Activated CD4-positive, alpha-beta memory T cell treated with anti-CD3 and anti-CD28 coated beads for 36 hours (primary cell): ENCODE measurements at regions not wholly inside any gene's neighbourhood (a gene's known extent, or its start where the extent isn't known, plus 50 kb on each side); places are given as distances from the start of the nearest gene placed in this dataset.
"Not testable (repeated sequence)": the region's sequence is repeated elsewhere in the genome, so short reads cannot be mapped to it uniquely, and the experiment has no call there.

Source experiments
- CTCF ChIA-PET: fragments of 350-600 bp; sonication (Branson Sonifier 250); formaldehyde crosslinking; loops from one replicate; lab custom pipeline; 2021; ENCODE audit warnings: antibody characterized with exemption, inconsistent platforms; lab: Charles Lee
- POLR2A ChIA-PET: fragments of 350-600 bp; sonication (Branson Sonifier 250); formaldehyde crosslinking; loops from one replicate; lab custom pipeline; 2021; ENCODE audit warnings: antibody characterized with exemption; lab: Charles Lee
- DNase-seq: peaks from one replicate; pipeline ENCODE4 v3.0.0-alpha.2; 2020
- H3K27ac Mint-ChIP-seq: one replicate; pipeline ENCODE4 v1.8.0; 2021; ENCODE audit warnings: mixed read lengths
- H3K27me3 Mint-ChIP-seq: one replicate; pipeline ENCODE4 v1.8.0; 2021; ENCODE audit warnings: mixed read lengths
- H3K36me3 Mint-ChIP-seq: one replicate; pipeline ENCODE4 v1.8.0; 2021; ENCODE audit warnings: mixed read lengths
- H3K4me1 Mint-ChIP-seq: one replicate; pipeline ENCODE4 v1.8.0; 2021; ENCODE audit warnings: low read depth, mixed read lengths
- H3K4me3 Mint-ChIP-seq: one replicate; pipeline ENCODE4 v1.8.0; 2021; ENCODE audit warnings: mild to moderate bottlenecking, mixed read lengths
- H3K9me3 Mint-ChIP-seq: one replicate; pipeline ENCODE4 v1.8.0; 2021; ENCODE audit warnings: mixed read lengths
- intact Hi-C: fragments of 100-400 bp; cut with micrococcal nuclease; formaldehyde crosslinking; loops from one replicate; pipeline ENCODE4 v1.15.1; 2023

DNA sequence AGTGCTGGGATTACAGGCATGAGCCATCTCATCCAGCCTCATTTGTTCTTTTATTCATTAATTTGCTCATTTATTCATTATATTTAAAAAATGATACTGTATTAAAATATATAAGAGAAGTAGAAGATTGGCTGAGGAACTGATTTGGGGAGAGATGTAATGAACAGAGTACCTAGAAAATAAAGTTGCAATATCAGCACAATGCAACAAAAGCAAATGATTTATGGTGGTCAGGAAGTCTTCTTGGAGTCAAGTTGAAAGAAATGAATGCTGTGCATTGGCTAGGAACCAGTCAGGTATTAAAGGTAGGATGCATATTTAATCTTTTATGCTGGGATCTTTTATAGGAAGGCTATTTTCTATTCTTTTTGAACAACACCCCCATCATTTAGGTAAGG, 152.2 kb downstream of the C3orf38 start:
- Mint-ChIP-seq H3K27ac (no peak overlapping the region), H3K27me3 (no peaks in the 10 kb centered on the region), H3K4me3 (no peak overlapping the region), H3K9me3 (no peaks in the 10 kb centered on the region), H3K4me1 (no peaks in the 10 kb centered on the region), H3K36me3 (no peaks in the 10 kb centered on the region)
- ChIA-PET CTCF (no interaction called here), POLR2A (no interaction called here)
- intact Hi-C loops = no loop called here
- no peak for DNase-seq

DNA sequence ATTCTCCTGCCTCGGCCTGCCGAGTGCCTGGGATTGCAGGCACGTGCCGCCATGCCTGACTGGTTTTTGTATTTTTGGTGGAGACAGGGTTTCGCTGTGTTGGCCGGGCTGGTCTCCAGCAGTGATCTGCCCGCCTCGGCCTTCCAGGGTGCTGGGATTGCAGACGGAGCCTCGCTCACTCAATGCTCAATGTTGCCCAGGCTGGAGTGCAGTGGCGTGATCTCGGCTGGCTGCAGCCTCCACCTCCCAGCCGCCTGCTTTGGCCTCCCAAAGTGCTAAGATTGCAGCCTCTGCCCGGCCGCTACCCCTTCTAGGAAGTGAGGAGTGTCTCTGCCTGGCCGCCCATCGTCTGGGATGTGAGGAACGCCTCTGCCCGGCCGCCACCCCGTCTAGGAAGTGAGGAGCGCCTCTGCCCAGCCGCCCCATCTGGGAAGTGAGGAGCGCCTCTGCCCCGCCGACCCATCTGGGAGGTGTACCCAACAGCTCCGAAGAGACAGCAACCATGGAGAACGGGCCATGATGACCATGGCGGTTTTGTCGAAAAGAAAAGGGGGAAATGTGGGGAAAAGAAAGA, 153.7 kb downstream of the C3orf38 start:
- H3K4me3 Mint-ChIP-seq, H3K27me3 Mint-ChIP-seq, POLR2A ChIA-PET, H3K27ac Mint-ChIP-seq, H3K4me1 Mint-ChIP-seq, H3K36me3 Mint-ChIP-seq, H3K9me3 Mint-ChIP-seq, intact Hi-C loops, DNase-seq, CTCF ChIA-PET: not testable (repeated sequence)

DNA sequence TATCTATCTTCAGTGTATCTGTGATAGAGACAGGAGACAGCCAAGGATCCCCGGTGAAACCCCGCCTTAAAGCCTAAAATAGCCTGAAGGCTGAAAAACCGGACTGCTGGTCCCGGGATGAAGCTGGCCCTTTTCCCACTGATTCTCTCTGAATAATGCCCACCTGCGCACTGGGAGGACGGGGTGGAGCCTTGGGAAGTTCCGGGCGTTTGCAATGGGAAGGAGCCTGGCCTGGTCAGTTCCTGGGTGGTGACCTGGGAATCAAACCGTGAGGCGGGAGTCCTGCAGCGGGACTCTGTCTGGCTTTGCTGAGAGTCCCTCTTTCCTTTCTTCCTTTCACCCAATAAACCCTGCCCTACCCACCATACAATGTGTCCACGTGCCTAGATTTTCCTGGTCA, 157.9 kb downstream of the C3orf38 start:
- no peak for DNase-seq

DNA sequence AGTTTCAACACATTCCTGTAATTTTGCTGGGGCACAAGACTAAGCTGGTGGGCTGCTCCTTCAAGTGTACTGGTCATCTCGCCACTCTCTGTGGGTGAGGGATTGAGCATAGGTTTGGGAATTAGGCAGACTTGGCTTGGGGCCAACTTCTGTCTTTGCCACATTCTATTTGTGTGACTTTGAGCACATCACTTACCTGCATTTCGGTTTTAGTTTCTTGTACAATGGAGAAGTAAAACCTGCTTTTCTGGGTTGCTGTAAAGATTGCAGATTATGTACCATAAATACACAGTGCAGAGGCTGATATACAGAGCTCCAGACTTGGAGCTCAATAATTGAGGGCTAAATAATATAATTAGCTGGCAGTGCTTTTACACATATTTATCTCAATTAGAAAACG, 162.1 kb downstream of the C3orf38 start:
- H3K4me1 Mint-ChIP-seq = no peaks in the 10 kb centered on the region
- no peak overlapping the region for H3K27ac Mint-ChIP-seq
- H3K36me3 Mint-ChIP-seq = no peaks in the 10 kb centered on the region
- no peaks in the 10 kb centered on the region for H3K27me3 Mint-ChIP-seq
- ChIA-PET CTCF (no interaction called here), POLR2A (no interaction called here)
- no peaks in the 10 kb centered on the region for H3K9me3 Mint-ChIP-seq
- DNase-seq = no peak
- no peak overlapping the region for H3K4me3 Mint-ChIP-seq
- intact Hi-C loops = no loop called here

More for the DNA sequence above, 157.9 kb downstream of the C3orf38 start:
- H3K9me3 Mint-ChIP-seq = no peaks in the 10 kb centered on the region
- no peaks in the 10 kb centered on the region for H3K27me3 Mint-ChIP-seq
- intact Hi-C loops = no loop called here
- no peaks in the 10 kb centered on the region for H3K4me1 Mint-ChIP-seq
- H3K36me3 Mint-ChIP-seq = no peaks in the 10 kb centered on the region
- no peak overlapping the region for H3K4me3 Mint-ChIP-seq
- POLR2A ChIA-PET = no interaction called here
- CTCF ChIA-PET = no interaction called here
- no peak overlapping the region for H3K27ac Mint-ChIP-seq

DNA sequence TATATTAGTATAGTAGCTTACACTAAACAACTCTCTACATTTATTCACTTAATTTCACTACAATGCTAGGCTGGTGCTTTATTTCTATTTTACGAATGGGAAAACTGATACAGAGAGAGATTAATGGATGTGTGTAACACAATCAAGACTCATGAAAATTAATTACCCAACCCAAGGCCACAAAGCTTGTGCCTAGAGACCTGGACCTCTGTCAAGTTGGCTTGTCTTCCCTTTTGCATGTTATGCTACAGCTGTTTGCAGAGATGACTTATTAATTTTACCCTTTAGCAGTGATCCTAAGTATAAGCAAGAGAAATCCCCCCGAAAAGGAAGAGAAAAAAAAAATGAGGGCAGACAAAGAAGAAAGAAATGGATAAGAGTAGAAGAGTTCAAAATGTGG, 162.5 kb downstream of the C3orf38 start:
- no peak for DNase-seq
- no peaks in the 10 kb centered on the region for H3K36me3 Mint-ChIP-seq
- ChIA-PET CTCF (no interaction called here), POLR2A (no interaction called here)
- no peaks in the 10 kb centered on the region for H3K4me1 Mint-ChIP-seq
- H3K27ac Mint-ChIP-seq = no peak overlapping the region
- no peaks in the 10 kb centered on the region for H3K27me3 Mint-ChIP-seq
- intact Hi-C loops = no loop called here
- H3K4me3 Mint-ChIP-seq = no peak overlapping the region
- no peaks in the 10 kb centered on the region for H3K9me3 Mint-ChIP-seq

DNA sequence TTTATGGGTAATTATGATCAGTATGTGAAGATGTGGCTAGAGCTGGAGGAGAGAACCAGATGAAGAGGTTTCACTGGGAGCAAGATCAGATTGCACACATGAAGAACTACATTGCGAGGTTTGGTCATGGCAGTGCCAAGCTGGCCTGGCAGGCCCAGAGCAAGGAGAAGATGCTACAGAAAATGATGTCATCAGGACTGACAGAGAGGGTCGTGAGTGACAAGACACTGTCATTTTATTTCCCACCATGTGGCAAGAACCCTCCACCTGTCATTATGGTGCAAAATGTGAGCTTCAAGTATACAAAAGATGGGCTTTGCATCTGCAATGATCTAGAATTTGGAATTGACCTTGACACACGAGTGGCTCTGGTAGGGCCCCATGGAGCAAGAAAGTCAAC, 168.3 kb downstream of the C3orf38 start:
- CTCF ChIA-PET = no interaction called here

DNA sequence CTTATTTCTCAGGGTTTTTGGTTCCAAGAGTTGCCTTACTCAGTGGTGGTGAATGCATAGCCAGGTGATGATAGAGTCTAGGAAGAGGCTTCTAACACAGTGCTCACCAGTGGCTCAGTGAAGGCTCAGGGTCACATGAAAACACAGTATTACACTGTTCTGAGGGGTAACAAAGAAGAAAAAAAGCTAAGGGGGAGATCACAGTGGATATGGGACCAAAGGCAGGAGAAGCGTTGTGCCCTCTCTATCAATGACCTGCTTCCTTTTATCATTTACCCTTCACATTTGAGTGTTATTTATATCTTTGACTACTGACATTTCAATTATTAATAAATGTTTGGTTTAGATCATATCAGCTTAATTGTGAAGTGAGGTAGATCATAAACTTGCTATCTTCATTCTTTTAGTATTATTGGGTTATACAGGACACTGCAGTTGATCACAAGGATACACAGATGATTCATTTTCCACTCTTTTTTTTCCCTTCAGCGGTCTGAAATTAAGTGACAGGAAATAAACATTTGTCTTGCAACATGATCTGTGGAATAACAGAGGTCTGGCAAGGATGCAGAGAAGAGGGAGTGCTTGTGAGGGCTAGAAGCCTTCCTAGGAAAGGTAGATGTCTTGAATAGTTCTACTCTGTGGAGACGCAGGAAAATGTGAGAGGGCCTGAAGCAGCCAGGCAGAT, 171.7 kb downstream of the C3orf38 start:
- no peak overlapping the region for H3K4me3 Mint-ChIP-seq
- H3K9me3 Mint-ChIP-seq = no peaks in the 10 kb centered on the region
- H3K27ac Mint-ChIP-seq = no peak overlapping the region
- DNase-seq = no peak
- ChIA-PET POLR2A (no interaction called here), CTCF (no interaction called here)
- H3K36me3 Mint-ChIP-seq = no peaks in the 10 kb centered on the region
- H3K27me3 Mint-ChIP-seq = no peaks in the 10 kb centered on the region
- intact Hi-C loops = no loop called here
- no peaks in the 10 kb centered on the region for H3K4me1 Mint-ChIP-seq

More for the DNA sequence above, 168.3 kb downstream of the C3orf38 start:
- Mint-ChIP-seq H3K4me1 (no peaks in the 10 kb centered on the region), H3K9me3 (no peaks in the 10 kb centered on the region), H3K36me3 (no peaks in the 10 kb centered on the region), H3K4me3 (no peak overlapping the region), H3K27ac (no peak overlapping the region), H3K27me3 (no peaks in the 10 kb centered on the region)
- intact Hi-C loops = no loop called here
- DNase-seq = no peak
- POLR2A ChIA-PET = no interaction called here

DNA sequence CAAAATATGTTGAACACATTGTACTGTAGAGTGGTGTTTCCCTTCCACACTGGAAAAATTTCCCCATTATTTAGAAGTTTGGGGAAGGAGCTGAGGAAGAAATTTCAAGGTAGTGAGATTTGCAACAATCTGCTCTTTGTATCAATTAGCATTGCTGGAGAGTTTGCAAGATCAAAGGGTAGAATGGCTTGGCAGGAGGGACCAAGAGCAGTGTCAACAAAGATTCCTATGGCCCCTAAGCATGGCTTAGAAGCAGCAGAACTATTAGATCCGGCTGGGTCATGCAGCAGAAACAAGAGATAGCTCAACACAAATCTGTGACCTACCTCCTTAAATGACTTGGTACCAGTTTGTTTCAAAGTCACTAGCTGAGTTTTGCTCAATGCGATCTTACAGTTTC, 175.0 kb downstream of the C3orf38 start:
- POLR2A ChIA-PET = no interaction called here
- H3K4me3 Mint-ChIP-seq = no peak overlapping the region
- no peaks in the 10 kb centered on the region for H3K4me1 Mint-ChIP-seq
- intact Hi-C loops = no loop called here
- no peaks in the 10 kb centered on the region for H3K36me3 Mint-ChIP-seq
- H3K27ac Mint-ChIP-seq = no peak overlapping the region
- CTCF ChIA-PET = no interaction called here
- H3K9me3 Mint-ChIP-seq = no peaks in the 10 kb centered on the region
- no peaks in the 10 kb centered on the region for H3K27me3 Mint-ChIP-seq
- no peak for DNase-seq

DNA sequence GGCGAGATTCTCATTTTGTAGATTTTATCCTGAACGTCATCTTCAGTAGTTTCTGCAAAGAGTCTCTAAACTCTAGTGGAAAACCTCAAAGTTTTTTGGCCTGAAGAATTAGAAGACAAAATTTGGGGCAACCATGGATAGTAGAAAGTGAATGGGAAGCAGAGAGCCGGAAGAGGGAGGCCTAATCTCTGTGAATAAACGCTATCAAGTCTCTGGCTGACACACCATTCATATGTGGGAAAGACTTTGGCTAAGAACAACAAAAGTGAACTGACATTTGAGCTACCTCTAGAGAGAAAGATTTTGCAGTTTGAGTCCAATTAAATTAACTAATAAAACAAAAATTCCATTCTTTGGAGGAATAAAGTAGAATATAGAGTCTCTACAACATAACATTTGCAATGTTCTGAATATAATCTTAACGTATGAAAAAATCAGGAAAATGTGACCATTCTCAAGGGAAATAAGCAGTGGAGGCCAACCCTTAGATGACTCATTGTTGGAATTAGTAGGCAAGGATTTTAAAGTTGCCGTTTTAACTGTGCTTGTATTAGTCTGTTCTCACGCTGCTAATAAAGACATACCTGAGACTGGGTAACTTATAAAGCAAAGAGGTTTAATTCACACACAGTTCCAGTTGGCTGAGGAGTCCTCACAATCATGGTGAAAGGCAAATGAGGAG, 184.6 kb downstream of the C3orf38 start:
- intact Hi-C loops = no loop called here
- no peak overlapping the region for H3K27ac Mint-ChIP-seq
- H3K27me3 Mint-ChIP-seq = no peaks in the 10 kb centered on the region
- no peak for DNase-seq
- ChIA-PET POLR2A (no interaction called here), CTCF (no interaction called here)
- peaks cover 15% of the 10 kb centered on the region for H3K9me3 Mint-ChIP-seq
- no peaks in the 10 kb centered on the region for H3K4me1 Mint-ChIP-seq
- no peaks in the 10 kb centered on the region for H3K36me3 Mint-ChIP-seq
- no peak overlapping the region for H3K4me3 Mint-ChIP-seq

DNA sequence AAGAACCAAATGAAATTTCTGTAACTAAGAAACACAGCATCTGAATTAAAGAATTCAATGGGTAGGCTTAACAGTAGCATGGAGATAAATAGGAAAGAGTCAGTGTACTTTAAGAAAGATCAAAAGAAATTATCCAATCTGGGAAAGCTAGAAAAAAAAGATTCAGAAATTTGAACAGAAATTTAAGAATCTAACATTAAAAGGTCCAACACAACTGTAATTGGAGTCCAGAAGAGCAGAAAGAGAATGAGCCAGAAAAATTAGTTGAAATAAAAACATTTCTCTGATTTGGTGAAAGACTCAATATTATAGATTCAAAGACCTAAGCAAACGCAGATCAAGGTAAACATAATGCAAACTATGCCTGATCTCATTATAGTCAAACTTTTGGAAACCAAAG, 187.1 kb downstream of the C3orf38 start:
- CTCF ChIA-PET = interaction anchor here (0.6 kb wide), 1 partner anchor 9 kb away, joined by 4 read pairs; no protein-coding TSS in a partner anchor
- H3K27me3 Mint-ChIP-seq = no peaks in the 10 kb centered on the region
- no peak overlapping the region for H3K27ac Mint-ChIP-seq
- no peaks in the 10 kb centered on the region for H3K4me1 Mint-ChIP-seq
- H3K9me3 Mint-ChIP-seq = peaks cover 15% of the 10 kb centered on the region
- no peak for DNase-seq
- H3K36me3 Mint-ChIP-seq = no peaks in the 10 kb centered on the region
- POLR2A ChIA-PET = no interaction called here
- no peak overlapping the region for H3K4me3 Mint-ChIP-seq
- intact Hi-C loops = no loop called here

DNA sequence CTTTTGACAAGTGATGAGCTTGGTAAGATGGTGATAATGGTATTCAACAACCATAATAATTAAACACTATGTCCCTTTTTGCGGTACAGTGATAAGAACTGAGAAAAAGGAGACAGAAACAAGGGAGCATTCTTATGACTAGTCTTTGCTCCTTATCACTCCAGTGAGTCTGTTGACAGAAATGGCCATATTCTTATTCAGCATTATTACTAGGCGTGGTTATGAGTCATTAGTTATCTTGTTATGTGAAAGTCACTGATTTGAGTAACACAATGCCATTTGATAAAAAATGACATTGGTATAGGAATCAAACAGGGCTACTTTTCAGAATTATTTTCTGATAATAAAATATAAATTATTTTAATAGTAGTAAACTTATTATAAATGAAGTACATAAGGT, 193.5 kb downstream of the C3orf38 start:
- no peaks in the 10 kb centered on the region for H3K36me3 Mint-ChIP-seq
- ChIA-PET CTCF (no interaction called here), POLR2A (no interaction called here)
- H3K27ac Mint-ChIP-seq = no peak overlapping the region
- intact Hi-C loops = no loop called here
- H3K4me1 Mint-ChIP-seq = no peaks in the 10 kb centered on the region
- no peaks in the 10 kb centered on the region for H3K27me3 Mint-ChIP-seq
- no peak overlapping the region for H3K4me3 Mint-ChIP-seq
- H3K9me3 Mint-ChIP-seq = peaks cover 2% of the 10 kb centered on the region
- DNase-seq = no peak

DNA sequence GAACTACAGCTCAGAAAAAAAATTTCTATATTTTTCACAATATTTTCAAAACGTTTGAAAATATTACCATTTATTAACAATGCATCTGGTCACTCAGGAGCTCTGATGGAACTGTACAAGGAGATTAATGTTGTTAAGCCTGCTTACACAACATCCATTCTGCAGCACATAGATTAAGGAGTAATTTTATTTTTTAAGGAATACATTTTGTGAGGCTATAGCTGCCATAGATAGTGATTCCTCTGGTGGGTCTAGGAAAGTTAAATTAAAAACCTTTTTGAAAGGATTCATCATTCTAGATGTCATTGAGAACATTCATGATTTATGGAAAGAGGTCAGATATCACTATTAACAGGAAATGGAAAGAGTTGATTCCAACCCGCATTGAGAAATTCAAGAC, 196.9 kb downstream of the C3orf38 start:
- H3K4me1 Mint-ChIP-seq = no peaks in the 10 kb centered on the region
- H3K27ac Mint-ChIP-seq = no peak overlapping the region
- DNase-seq = no peak
- H3K27me3 Mint-ChIP-seq = no peaks in the 10 kb centered on the region
- no peak overlapping the region for H3K4me3 Mint-ChIP-seq
- H3K36me3 Mint-ChIP-seq = no peaks in the 10 kb centered on the region
- POLR2A ChIA-PET = no interaction called here
- H3K9me3 Mint-ChIP-seq = no peaks in the 10 kb centered on the region
- CTCF ChIA-PET = no interaction called here
- intact Hi-C loops = no loop called here

DNA sequence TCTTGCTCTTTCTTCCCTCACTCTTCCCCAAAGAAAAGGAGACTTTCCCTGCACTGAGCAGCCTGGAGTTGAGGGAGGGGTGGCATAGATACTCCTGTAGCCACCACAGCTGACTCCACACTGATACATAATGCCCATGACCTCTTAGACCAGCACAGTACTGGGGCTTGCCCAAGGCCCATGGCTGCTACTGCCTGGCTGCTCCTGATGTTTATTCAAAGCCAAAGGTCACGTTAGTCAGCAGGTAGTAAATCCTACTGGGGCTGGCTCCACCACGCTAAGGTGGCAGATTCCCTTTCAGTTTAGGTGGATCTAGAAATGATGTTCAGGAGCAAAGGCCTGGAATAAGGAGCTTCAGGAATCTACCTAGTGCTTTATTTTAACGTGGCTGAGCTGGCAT, 212.7 kb downstream of the C3orf38 start:
- CTCF ChIA-PET = no interaction called here
- Mint-ChIP-seq H3K4me1 (no peaks in the 10 kb centered on the region), H3K9me3 (peaks cover 11% of the 10 kb centered on the region), H3K4me3 (no peak overlapping the region), H3K27me3 (no peaks in the 10 kb centered on the region), H3K36me3 (no peaks in the 10 kb centered on the region), H3K27ac (no peak overlapping the region)
- no peak for DNase-seq
- POLR2A ChIA-PET = no interaction called here
- intact Hi-C loops = no loop called here
